PFSK-1 (cell line): ENCODE measurements at regions not wholly inside any gene's neighbourhood (a gene's known extent, or its start where the extent isn't known, plus 50 kb on each side); places are given as distances from the start of the nearest gene placed in this dataset.

ENCODE experiments used
- FOXP2 ChIP-seq: optimal IDR thresholded peaks from 2 replicates; pipeline ENCODE3; 2011; ENCODE audit warnings: borderline replicate concordance, control low read depth, inconsistent platforms; ENCODE audit not compliant: insufficient read depth; ENCODE audit errors: extremely low read length, extremely low read depth
- POLR2AphosphoS5 ChIP-seq: IDR thresholded peaks from 2 replicates; pipeline ENCODE4 v1.6.1; 2012; ENCODE audit warnings: low read depth, mild to moderate bottlenecking, control low read depth, low read length, moderate library complexity

DNA sequence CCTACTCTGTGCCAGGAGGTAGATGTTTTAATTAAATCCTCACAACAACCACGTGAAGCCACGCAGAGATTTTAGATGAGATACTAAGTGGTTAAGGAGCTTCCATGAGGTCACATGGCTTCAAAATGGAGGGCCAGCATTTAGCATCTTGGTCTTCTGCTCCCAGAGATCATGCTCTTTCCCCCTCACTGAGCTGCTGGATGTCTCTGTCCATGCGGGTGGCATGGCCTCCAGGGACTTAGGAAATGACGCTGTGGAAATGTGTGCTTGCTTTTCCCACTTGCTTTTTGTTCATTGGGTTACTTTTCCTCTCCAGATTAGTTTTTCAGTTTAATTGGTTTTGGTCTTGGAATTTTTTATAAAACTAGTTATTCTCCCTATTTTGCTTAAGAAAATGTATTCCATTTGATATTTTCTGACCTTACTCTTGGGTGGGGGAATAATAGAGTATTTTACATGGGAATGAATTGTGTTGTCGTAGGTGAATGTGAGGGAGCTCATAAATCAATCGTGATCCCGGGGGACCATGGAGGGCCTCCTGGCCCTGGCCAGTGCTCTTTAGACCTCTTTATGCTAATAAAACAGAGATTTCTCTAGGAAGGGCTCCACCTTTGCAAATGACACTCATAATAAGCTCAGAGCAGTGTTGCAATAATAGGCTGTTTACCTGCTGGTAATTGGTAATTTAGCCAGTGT is 376.0 kb upstream of the ONECUT1 start:
- no peak for TF ChIP-seq POLR2AphosphoS5
- TF ChIP-seq FOXP2 = no peak
